ENCODE measurements at regions not wholly inside any gene's neighbourhood (a gene's known extent, or its start where the extent isn't known, plus 50 kb on each side); places are given as distances from the start of the nearest gene placed in this dataset.
"Not testable (repeated sequence)": the region's sequence is repeated elsewhere in the genome, so short reads cannot be mapped to it uniquely, and the experiment has no call there.

DNA sequence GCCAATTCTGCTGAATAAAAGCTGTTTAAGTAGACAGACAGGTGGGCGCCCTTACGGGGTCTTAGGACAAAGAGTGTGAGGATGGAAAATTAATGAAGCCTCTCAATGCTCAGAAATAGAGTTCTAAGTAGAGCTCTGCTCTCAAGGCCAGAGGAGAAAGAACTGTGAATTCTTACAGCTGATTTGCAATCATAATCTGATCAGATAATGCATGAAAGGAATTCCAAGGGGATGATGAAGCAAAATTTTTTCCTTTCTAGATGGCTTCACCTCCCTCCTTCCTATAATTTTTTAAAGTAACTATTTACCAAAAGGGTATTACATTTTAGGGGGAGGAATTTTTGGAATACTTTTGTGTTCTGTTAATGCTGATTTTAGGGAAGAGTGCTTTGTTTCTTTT, 308.1 kb upstream of the HS3ST5 start:
- no peak for DNase-seq (ENCODE audit: low read depth in 2 of 2)

- no peak for DNase-seq (ENCODE audit: low read depth in 2 of 2)
These were observed 306.5 kb upstream of the HS3ST5 start for GRCh38 chr6:114649298-114649697.

DNA sequence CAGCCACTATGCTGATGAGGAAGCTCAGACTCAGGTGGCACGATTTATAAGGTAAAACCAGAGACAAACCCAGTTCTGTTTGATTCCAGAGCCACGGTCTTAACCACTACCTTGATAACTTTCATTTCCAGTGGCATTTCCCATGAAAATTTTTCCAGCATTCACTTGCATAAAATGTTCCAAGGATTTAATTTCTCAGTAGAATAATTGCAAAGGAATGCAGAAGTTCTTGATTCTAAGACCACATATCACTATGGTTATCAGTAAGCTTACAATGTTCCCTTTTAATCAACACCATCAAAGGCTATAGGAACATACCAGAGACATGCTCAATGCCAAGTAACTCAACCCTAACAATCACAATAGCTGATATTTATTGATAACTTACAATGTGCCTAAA, 306.0 kb upstream of the HS3ST5 start:
- no peak for DNase-seq (ENCODE audit: low read depth in 2 of 2)

- no peak for DNase-seq (ENCODE audit: low read depth in 2 of 2)
These were observed 295.5 kb upstream of the HS3ST5 start for GRCh38 chr6:114638341-114638740.

DNA sequence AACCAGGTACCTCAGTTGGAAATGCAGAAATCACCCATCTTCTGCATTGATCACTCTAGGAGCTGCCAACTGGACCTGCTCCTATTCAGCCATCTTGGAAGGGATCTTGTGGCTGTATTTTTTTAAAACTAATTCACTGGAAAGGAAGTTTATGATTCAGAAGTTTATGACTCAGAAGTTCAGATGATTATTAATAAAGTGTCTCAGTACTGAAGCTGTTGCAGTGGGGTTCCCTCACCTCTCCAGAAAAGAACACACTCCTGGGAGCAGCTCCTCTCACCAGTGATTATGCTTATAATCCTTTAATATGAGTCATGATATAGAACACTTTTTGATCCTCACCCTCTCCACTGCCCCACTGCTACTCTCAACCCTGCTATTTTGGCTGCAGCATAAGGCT, 291.2 kb upstream of the HS3ST5 start:
- DNase-seq (ENCODE audit: low read depth in 2 of 2) = no peak

GRCh38 chr6:114626226-114626625, 283.4 kb upstream of the HS3ST5 start:
- not testable (repeated sequence) for DNase-seq (ENCODE audit: low read depth in 2 of 2)

- no peak for DNase-seq (ENCODE audit: low read depth in 2 of 2)
These were observed 276.9 kb upstream of the HS3ST5 start for GRCh38 chr6:114619621-114620200.

DNA sequence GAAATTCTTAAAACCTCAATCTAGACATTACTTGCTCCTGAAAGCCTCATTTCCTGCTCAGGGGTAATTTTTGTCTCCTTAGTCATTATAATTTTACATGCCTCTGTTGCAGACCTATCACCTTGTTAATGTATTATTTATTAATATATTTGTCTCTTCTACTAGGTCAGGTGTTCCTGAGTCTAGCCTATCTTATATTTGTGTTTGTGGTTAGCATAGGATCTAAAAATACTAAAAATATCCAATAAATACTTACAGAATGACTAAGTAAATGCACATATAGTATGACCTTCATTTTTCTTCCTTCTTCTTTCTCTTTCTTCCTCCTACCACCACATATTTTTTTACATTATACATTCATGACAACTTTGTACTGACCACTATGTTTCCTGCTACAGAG, 268.9 kb upstream of the HS3ST5 start:
- no peak for DNase-seq (ENCODE audit: low read depth in 2 of 2)

- no peak for DNase-seq (ENCODE audit: low read depth in 2 of 2)
These were observed 265.3 kb upstream of the HS3ST5 start for GRCh38 chr6:114608091-114608490.

- DNase-seq (ENCODE audit: low read depth in 2 of 2) = no peak
These were observed 262.8 kb upstream of the HS3ST5 start for GRCh38 chr6:114605656-114606055.

DNA sequence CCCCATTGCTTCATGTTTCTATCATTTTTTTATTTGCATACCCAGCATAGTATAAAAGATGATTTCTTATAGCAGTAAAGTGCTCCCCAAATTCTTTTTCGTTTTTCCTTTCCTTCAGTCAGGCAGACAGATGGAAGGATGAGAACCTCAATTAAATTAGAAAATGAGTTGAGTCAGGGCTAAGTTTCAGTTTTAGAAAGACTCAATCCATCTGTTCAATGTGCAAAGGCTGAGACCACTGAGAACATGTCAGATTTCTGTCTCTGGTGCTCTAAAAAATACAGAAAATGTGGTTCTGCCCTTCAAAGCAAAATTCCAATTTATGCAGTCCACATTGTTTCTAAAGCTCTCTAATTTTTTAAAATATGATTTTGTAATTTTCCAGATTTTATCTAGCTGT, 257.6 kb upstream of the HS3ST5 start:
- no peak for DNase-seq (ENCODE audit: low read depth in 2 of 2)

GRCh38 chr6:114595591-114595990, 252.8 kb upstream of the HS3ST5 start:
- DNase-seq (ENCODE audit: low read depth in 2 of 2) = no peak

- no peak for DNase-seq (ENCODE audit: low read depth in 2 of 2)
These were observed 252.4 kb upstream of the HS3ST5 start for GRCh38 chr6:114595186-114595585.

GRCh38 chr6:114592506-114592905, 249.7 kb upstream of the HS3ST5 start:
- DNase-seq (ENCODE audit: low read depth in 2 of 2) = no peak

GRCh38 chr6:114588726-114589125, 245.9 kb upstream of the HS3ST5 start:
- DNase-seq (ENCODE audit: low read depth in 2 of 2) = no peak

DNA sequence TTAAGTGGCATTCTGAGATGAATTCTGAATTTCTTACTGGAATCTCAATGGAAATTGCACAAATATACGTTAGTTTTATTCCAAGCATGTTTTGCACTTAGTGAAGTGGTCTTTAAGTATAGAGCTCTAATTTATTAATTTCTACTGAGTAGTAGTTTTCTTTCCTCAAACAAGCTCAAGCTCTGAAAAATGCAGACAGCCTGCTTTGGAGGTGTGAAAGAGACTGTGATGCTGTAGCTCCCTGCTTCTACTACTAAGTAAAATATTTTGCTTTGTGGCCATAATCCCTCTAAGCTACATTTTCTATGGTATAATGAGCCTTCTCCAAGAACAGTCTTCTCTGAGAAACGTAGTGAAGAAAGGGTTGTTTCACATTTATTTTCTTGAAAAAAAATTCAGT, 243.5 kb upstream of the HS3ST5 start:
- no peak for DNase-seq (ENCODE audit: low read depth in 2 of 2)

DNA sequence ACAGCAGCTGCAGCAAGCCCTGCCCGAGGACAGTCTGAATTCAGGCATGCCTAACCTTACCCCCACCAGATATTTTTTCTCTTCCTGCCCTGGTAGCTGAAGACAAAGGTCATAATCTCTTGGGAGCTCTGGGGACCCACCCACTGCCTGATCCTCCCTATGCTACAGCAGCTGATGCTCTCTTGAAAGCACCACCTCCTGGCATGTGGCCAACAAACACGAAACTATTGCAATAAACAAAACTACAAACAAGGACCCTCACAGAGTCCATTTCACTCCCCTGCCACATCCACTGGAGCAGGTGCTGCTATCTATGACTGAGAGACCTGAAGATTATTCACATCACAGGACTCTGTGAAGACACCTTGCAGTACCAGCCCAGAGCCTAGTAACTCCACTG, 238.5 kb upstream of the HS3ST5 start:
- no peak for DNase-seq (ENCODE audit: low read depth in 2 of 2)

DNA sequence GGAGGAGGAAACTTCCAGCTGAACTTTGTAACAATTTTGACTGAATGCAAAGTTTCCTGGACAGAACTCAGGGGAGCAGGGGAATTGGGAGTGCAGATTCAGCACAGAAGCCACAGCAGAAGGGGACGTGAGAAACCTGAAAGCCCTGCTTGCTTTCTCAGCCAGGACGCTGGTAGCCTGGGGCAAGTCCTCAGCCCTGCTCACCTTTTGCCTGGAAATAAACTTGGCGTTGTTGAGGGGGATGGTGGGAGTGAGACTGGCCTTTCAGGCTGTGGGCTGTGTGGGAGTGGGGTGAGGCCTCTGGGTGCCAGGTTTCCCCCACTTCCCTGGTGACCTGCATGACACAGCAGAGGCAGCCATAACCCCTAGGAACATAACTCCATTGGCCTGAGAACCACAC, 238.1 kb upstream of the HS3ST5 start:
- DNase-seq (ENCODE audit: low read depth in 2 of 2) = no peak

- no peak for DNase-seq (ENCODE audit: low read depth in 2 of 2)
These were observed 236.7 kb upstream of the HS3ST5 start for GRCh38 chr6:114579486-114579885.

- DNase-seq (ENCODE audit: low read depth in 2 of 2) = no peak
These were observed 234.3 kb upstream of the HS3ST5 start for GRCh38 chr6:114577109-114577508.

GRCh38 chr6:114576330-114576729, 233.5 kb upstream of the HS3ST5 start:
- DNase-seq (ENCODE audit: low read depth in 2 of 2) = no peak

DNA sequence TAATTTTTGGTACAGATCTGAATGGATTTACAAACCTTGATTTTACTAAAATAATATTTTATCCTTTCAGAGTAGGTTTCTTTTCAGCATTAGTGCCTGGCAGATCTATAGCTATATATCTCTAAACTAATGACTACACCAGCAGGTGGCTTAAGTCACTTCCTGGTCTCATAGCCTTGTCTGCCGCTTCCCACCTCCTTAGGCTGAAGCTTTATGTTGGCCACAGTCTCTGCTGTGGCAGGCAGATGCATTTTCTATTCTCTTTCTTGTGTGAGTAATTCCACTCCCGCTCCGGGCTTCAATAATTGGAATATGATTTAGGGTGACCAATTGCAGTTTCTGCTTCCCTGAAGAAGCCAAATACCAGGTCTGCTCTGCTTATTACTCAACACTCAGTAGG, 226.8 kb upstream of the HS3ST5 start:
- no peak for DNase-seq (ENCODE audit: low read depth in 2 of 2)

GRCh38 chr6:114564302-114564933, 221.6 kb upstream of the HS3ST5 start:
- DNase-seq (ENCODE audit: low read depth in 2 of 2) = no peak

GRCh38 chr6:114559419-114559818, 216.6 kb upstream of the HS3ST5 start:
- DNase-seq (ENCODE audit: low read depth in 2 of 2) = no peak
